ENCODE measurements at regions not wholly inside any gene's neighbourhood (a gene's known extent, or its start where the extent isn't known, plus 50 kb on each side); places are given as distances from the start of the nearest gene placed in this dataset.

- TF ChIP-seq CTCF (IDR thresholded peaks at IDR 0.05) (no peak), POLR2AphosphoS5 (IDR thresholded peaks at IDR 0.05; ENCODE audit: insufficient read depth in 1 of 2, low read depth in 1 of 2) (no peak)
Measured at GRCh38 chr9:119803679-119804078, 434.4 kb upstream of the BRINP1 start.
